Sigmoid colon (tissue), 4 donors: ENCODE measurements at regions not wholly inside any gene's neighbourhood (a gene's known extent, or its start where the extent isn't known, plus 50 kb on each side); places are given as distances from the start of the nearest gene placed in this dataset.

Experiments
- EP300 ChIP-seq, 4 donors: sonication (generic); formaldehyde crosslinking; IDR thresholded peaks; one replicate each; pipeline ENCODE4 v1.6.1; 2017; ENCODE audit warnings: antibody characterized with exemption in 4 of 4
- POLR2A ChIP-seq, 2 donors: fragments of 450-650 bp; IDR thresholded peaks; one replicate each; pipeline ENCODE4 v1.6.1; 2016; ENCODE audit warnings: antibody characterized with exemption in 2 of 2, mild to moderate bottlenecking in 2 of 2, moderate library complexity in 2 of 2
- POLR2AphosphoS5 ChIP-seq, 4 donors: sonication (generic); formaldehyde crosslinking; IDR thresholded peaks; one replicate each; pipeline ENCODE4 v1.6.1; 2017; ENCODE audit warnings: antibody characterized with exemption in 4 of 4
- TF ChIP-seq, protein P1 (sequence below), 4 experiments: fragments of 450-650 bp in 3 of 4; fragments of 200-600 bp in 1 of 4; IDR thresholded peaks; one replicate each; pipeline ENCODE4 v1.5.1; 2016 to 2019; ENCODE audit warnings: antibody characterized with exemption in 4 of 4, mild to moderate bottlenecking in 3 of 4, moderate library complexity in 2 of 4

DNA sequence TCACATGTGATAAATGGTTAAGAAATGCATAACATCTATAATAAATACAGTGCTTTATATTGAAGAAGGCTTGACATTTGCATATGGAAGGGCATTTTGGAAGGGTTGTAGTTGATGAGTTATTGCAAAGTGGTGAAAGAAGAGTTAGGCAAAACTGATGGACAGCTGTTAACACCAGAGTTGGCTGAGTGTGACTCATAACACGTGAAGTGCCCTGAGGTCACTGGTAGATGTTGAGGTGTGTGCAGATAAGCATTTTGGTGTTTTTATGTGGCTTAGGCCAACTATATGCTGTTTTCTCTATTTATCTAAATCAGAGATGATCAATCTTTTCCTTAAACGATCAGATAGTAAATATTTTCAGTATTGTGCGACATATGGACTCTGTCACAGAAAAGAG, 154.3 kb upstream of the KCNH7 start:
- no peak for TF ChIP-seq EP300 (IDR thresholded peaks at IDR 0.05)
- TF ChIP-seq, protein P1, sequence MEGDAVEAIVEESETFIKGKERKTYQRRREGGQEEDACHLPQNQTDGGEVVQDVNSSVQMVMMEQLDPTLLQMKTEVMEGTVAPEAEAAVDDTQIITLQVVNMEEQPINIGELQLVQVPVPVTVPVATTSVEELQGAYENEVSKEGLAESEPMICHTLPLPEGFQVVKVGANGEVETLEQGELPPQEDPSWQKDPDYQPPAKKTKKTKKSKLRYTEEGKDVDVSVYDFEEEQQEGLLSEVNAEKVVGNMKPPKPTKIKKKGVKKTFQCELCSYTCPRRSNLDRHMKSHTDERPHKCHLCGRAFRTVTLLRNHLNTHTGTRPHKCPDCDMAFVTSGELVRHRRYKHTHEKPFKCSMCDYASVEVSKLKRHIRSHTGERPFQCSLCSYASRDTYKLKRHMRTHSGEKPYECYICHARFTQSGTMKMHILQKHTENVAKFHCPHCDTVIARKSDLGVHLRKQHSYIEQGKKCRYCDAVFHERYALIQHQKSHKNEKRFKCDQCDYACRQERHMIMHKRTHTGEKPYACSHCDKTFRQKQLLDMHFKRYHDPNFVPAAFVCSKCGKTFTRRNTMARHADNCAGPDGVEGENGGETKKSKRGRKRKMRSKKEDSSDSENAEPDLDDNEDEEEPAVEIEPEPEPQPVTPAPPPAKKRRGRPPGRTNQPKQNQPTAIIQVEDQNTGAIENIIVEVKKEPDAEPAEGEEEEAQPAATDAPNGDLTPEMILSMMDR (IDR thresholded peaks at IDR 0.05): no peak
- TF ChIP-seq POLR2A (IDR thresholded peaks at IDR 0.05): no peak
- TF ChIP-seq POLR2AphosphoS5 (IDR thresholded peaks at IDR 0.05): no peak
